KMS-11 (cell line): ENCODE measurements at regions not wholly inside any gene's neighbourhood (a gene's known extent, or its start where the extent isn't known, plus 50 kb on each side); places are given as distances from the start of the nearest gene placed in this dataset.

Experiments
- H2AFZ ChIP-seq: fragments of 200-600 bp; sonication (generic); 2 replicates; pipeline ENCODE4 v1.6.1; 2016; ENCODE audit warnings: antibody characterized with exemption, mixed run types, low read depth
- H3K27ac ChIP-seq: fragments of 200-600 bp; sonication (generic); 2 replicates; pipeline ENCODE4 v1.6.1; 2016; ENCODE audit warnings: mild to moderate bottlenecking, mixed run types
- H3K27me3 ChIP-seq: fragments of 200-600 bp; sonication (generic); 2 replicates; pipeline ENCODE4 v1.6.1; 2017; ENCODE audit warnings: mild to moderate bottlenecking, low read depth, mixed run types, moderate library complexity; ENCODE audit not compliant: insufficient read depth
- H3K36me3 ChIP-seq: fragments of 200-600 bp; sonication (generic); 2 replicates; pipeline ENCODE4 v1.6.1; 2017; ENCODE audit warnings: mild to moderate bottlenecking, mixed run types; ENCODE audit not compliant: insufficient read depth
- H3K4me1 ChIP-seq: fragments of 200-600 bp; sonication (generic); 2 replicates; pipeline ENCODE4 v1.6.1; 2016; ENCODE audit warnings: mild to moderate bottlenecking, low read depth, mixed run types; ENCODE audit not compliant: poor library complexity, severe bottlenecking
- H3K4me2 ChIP-seq: fragments of 200-600 bp; sonication (generic); 2 replicates; pipeline ENCODE4 v1.7.0; 2016; ENCODE audit warnings: mild to moderate bottlenecking, mixed run types
- H3K4me3 ChIP-seq: fragments of 200-600 bp; sonication (generic); IDR thresholded peaks from 2 replicates; pipeline ENCODE4 v1.6.1; 2017; ENCODE audit warnings: low read depth, low read length, mixed read lengths; ENCODE audit not compliant: insufficient read depth
- H3K79me2 ChIP-seq: fragments of 200-600 bp; sonication (generic); 2 replicates; pipeline ENCODE4 v1.6.1; 2016; ENCODE audit warnings: low read depth, mixed run types; ENCODE audit not compliant: insufficient read depth
- H3K9ac ChIP-seq: fragments of 200-600 bp; sonication (generic); 2 replicates; pipeline ENCODE4 v1.6.1; 2016; ENCODE audit warnings: mild to moderate bottlenecking, mixed run types
- H4K20me1 ChIP-seq: fragments of 200-600 bp; sonication (generic); 2 replicates; pipeline ENCODE4 v1.6.1; 2016; ENCODE audit warnings: mild to moderate bottlenecking, mixed run types; ENCODE audit not compliant: insufficient read depth
- TF ChIP-seq, protein P1 (sequence below): fragments of 200-600 bp; sonication (generic); conservative IDR thresholded peaks from 2 replicates; pipeline ENCODE4 v1.6.1; 2017; ENCODE audit warnings: low read depth, mild to moderate bottlenecking, antibody characterized with exemption, low read length, moderate library complexity, mixed read lengths

DNA sequence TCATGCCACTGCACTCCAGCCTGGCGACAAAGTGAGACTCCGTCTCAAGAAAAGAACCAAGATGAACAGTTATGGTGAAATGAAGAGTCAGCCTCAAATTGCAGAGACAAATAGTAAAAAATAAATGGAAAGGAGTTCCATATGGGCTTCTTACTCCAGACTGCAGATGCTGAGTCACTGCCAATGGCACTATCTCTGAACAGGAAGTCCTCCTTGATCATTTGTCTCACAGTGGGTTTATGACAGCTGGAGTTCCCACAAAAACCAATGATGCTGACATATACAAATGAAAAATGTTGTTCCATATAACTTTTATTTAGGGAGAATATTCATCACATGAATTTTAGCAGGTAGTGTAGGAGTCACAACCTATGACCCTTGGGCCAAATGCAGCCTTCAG is 631.6 kb downstream of the PCDH18 start:
- H3K4me2 ChIP-seq: no peak overlapping the region
- no peaks in the 10 kb centered on the region for H4K20me1 ChIP-seq
- TF ChIP-seq, protein P1, sequence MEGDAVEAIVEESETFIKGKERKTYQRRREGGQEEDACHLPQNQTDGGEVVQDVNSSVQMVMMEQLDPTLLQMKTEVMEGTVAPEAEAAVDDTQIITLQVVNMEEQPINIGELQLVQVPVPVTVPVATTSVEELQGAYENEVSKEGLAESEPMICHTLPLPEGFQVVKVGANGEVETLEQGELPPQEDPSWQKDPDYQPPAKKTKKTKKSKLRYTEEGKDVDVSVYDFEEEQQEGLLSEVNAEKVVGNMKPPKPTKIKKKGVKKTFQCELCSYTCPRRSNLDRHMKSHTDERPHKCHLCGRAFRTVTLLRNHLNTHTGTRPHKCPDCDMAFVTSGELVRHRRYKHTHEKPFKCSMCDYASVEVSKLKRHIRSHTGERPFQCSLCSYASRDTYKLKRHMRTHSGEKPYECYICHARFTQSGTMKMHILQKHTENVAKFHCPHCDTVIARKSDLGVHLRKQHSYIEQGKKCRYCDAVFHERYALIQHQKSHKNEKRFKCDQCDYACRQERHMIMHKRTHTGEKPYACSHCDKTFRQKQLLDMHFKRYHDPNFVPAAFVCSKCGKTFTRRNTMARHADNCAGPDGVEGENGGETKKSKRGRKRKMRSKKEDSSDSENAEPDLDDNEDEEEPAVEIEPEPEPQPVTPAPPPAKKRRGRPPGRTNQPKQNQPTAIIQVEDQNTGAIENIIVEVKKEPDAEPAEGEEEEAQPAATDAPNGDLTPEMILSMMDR: no peak
- no peaks in the 10 kb centered on the region for H3K27me3 ChIP-seq
- H3K4me1 ChIP-seq: no peaks in the 10 kb centered on the region
- no peak overlapping the region for H2AFZ ChIP-seq
- no peaks in the 10 kb centered on the region for H3K79me2 ChIP-seq
- H3K27ac ChIP-seq: no peak overlapping the region
- no peak overlapping the region for H3K4me3 ChIP-seq
- no peaks in the 10 kb centered on the region for H3K36me3 ChIP-seq
- no peak overlapping the region for H3K9ac ChIP-seq

DNA sequence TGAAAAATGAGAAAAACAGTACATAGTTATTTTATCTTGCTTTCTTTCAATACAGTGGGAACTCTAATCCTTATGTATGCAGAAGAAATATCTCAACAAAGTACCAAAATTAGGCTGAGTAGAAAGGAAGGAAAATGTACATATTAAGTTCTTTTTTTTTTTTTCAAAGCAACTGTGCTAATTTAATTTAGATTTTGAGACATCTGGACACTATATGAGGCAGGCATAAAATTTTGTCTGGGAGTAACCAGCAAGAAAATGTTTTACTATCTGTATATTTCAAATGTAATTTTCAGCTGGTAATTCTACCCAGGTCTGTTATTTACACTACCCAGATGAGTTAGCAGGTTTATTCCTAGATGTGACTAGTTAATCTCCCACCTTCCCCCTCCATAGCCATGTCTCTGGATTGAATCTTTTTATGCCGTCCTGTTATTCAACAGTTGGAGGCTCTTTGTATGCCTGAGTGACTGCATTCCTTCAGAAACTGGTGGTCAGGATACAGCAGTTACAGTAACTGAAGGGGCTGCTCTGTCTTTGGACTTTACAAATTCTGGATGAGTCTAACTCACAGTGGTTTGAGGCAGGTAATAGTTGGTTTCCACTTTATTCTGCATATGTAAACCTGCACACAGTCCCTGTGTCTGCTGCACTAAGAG is 633.6 kb downstream of the PCDH18 start:
- Histone ChIP-seq H3K27me3 (no peaks in the 10 kb centered on the region), H3K79me2 (no peaks in the 10 kb centered on the region), H2AFZ (no peak overlapping the region), H3K4me2 (no peak overlapping the region), H3K4me1 (no peaks in the 10 kb centered on the region), H3K36me3 (no peaks in the 10 kb centered on the region), H3K4me3 (no peak overlapping the region), H3K27ac (no peak overlapping the region), H4K20me1 (no peaks in the 10 kb centered on the region), H3K9ac (no peak overlapping the region)
- TF ChIP-seq, protein P1: no peak

GRCh38 chr4:136893573-136893972 is 638.7 kb downstream of the PCDH18 start:
- Histone ChIP-seq H3K4me2 (no peak overlapping the region), H4K20me1 (no peaks in the 10 kb centered on the region), H3K9ac (no peak overlapping the region), H3K79me2 (no peaks in the 10 kb centered on the region), H3K4me1 (no peaks in the 10 kb centered on the region), H3K27me3 (no peaks in the 10 kb centered on the region), H3K27ac (no peak overlapping the region), H3K4me3 (no peak overlapping the region), H3K36me3 (no peaks in the 10 kb centered on the region), H2AFZ (no peak overlapping the region)
- TF ChIP-seq, protein P1: no peak

GRCh38 chr4:136881666-136882065 is 650.6 kb downstream of the PCDH18 start:
- TF ChIP-seq, protein P1: no peak
- no peak overlapping the region for H3K9ac ChIP-seq
- H3K79me2 ChIP-seq: no peaks in the 10 kb centered on the region
- no peak overlapping the region for H3K4me3 ChIP-seq
- H3K27ac ChIP-seq: no peak overlapping the region
- no peaks in the 10 kb centered on the region for H4K20me1 ChIP-seq
- no peaks in the 10 kb centered on the region for H3K36me3 ChIP-seq
- no peaks in the 10 kb centered on the region for H3K4me1 ChIP-seq
- H3K4me2 ChIP-seq: no peak overlapping the region
- no peaks in the 10 kb centered on the region for H3K27me3 ChIP-seq
- no peak overlapping the region for H2AFZ ChIP-seq
